IMR-90 (cell line): ENCODE measurements at regions not wholly inside any gene's neighbourhood (a gene's known extent, or its start where the extent isn't known, plus 50 kb on each side); places are given as distances from the start of the nearest gene placed in this dataset.

Experiments
- BHLHE40 ChIP-seq: fragments of 150-350 bp; IDR thresholded peaks from 2 replicates; pipeline ENCODE4 v1.6.1; 2016; ENCODE audit warnings: mild to moderate bottlenecking, low read depth, low read length
- CEBPB ChIP-seq: IDR thresholded peaks from 2 replicates; pipeline ENCODE4 v1.6.1; 2012; ENCODE audit warnings: low read depth, low read length, improper control_type of control experiment
- FOS ChIP-seq: fragments of 150-350 bp; IDR thresholded peaks from 2 replicates; pipeline ENCODE4 v1.6.1; 2016; ENCODE audit warnings: low read depth, low read length
- MAFK ChIP-seq: IDR thresholded peaks from 2 replicates; pipeline ENCODE4 v1.6.1; 2012; ENCODE audit warnings: low read depth, low read length, improper control_type of control experiment
- MAZ ChIP-seq: IDR thresholded peaks from 2 replicates; pipeline ENCODE4 v1.6.1; 2012; ENCODE audit warnings: low read depth, mild to moderate bottlenecking, low read length, improper control_type of control experiment, moderate library complexity, borderline replicate concordance
- MXI1 ChIP-seq: IDR thresholded peaks from 2 replicates; pipeline ENCODE4 v1.6.1; 2012; ENCODE audit warnings: low read depth, mild to moderate bottlenecking, low read length, moderate library complexity, borderline replicate concordance
- NFE2L2 ChIP-seq: fragments of 150-350 bp; IDR thresholded peaks from 2 replicates; pipeline ENCODE4 v1.6.1; 2016; ENCODE audit warnings: low read depth, mild to moderate bottlenecking, low read length
- POLR2A ChIP-seq: IDR thresholded peaks from 2 replicates; pipeline ENCODE4 v1.6.1; 2012; ENCODE audit warnings: mild to moderate bottlenecking, low read depth, low read length
- RAD21 ChIP-seq: IDR thresholded peaks from 2 replicates; pipeline ENCODE4 v1.6.1; 2012; ENCODE audit warnings: low read length, improper control_type of control experiment
- RCOR1 ChIP-seq: IDR thresholded peaks from 2 replicates; pipeline ENCODE4 v1.6.1; 2012; ENCODE audit warnings: mild to moderate bottlenecking, low read length, improper control_type of control experiment; ENCODE audit not compliant: insufficient replicate concordance
- RFX5 ChIP-seq: IDR thresholded peaks from 2 replicates; pipeline ENCODE4 v1.8.0; 2012; ENCODE audit warnings: low read depth, mild to moderate bottlenecking, low read length, moderate library complexity
- SMC3 ChIP-seq: fragments of 150-350 bp; IDR thresholded peaks from 2 replicates; pipeline ENCODE4 v1.6.1; 2016; ENCODE audit warnings: low read depth, mild to moderate bottlenecking, antibody characterized with exemption, low read length, moderate library complexity
- TF ChIP-seq, protein P1 (sequence below): conservative IDR thresholded peaks from 2 replicates; pipeline ENCODE4 v1.5.1; 2012; ENCODE audit warnings: mild to moderate bottlenecking, low read depth, low read length, improper control_type of control experiment
- TF ChIP-seq, protein P2 (sequence below): fragments of 150-350 bp; IDR thresholded peaks from 2 replicates; pipeline ENCODE4 v1.6.1; 2017; ENCODE audit warnings: mild to moderate bottlenecking, antibody characterized with exemption, low read length, low read depth

DNA sequence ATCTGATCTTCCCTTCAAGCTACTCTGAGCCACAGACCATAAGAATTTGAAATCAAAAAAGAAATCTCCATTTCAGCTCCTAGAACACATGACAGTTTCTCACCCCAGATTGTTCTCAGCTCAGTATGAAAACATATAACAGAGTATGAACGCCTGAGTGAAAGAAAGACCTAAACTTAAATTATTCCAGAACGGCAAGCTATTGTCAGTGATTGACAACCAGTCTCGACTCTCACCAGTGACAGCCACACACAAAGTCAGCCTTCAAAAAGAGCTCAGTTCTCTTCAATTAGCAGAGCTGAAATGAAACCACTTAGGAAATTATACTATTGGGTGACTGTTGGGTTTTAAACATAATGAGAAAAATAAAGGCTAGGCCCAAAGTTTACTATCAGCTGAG lies 312.8 kb downstream of the OMA1 start:
- TF ChIP-seq, protein P1, sequence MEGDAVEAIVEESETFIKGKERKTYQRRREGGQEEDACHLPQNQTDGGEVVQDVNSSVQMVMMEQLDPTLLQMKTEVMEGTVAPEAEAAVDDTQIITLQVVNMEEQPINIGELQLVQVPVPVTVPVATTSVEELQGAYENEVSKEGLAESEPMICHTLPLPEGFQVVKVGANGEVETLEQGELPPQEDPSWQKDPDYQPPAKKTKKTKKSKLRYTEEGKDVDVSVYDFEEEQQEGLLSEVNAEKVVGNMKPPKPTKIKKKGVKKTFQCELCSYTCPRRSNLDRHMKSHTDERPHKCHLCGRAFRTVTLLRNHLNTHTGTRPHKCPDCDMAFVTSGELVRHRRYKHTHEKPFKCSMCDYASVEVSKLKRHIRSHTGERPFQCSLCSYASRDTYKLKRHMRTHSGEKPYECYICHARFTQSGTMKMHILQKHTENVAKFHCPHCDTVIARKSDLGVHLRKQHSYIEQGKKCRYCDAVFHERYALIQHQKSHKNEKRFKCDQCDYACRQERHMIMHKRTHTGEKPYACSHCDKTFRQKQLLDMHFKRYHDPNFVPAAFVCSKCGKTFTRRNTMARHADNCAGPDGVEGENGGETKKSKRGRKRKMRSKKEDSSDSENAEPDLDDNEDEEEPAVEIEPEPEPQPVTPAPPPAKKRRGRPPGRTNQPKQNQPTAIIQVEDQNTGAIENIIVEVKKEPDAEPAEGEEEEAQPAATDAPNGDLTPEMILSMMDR, result no peak
- no peak for TF ChIP-seq MXI1
- no peak for TF ChIP-seq RCOR1
- no peak for TF ChIP-seq POLR2A
- TF ChIP-seq SMC3, result no peak
- TF ChIP-seq, protein P2, sequence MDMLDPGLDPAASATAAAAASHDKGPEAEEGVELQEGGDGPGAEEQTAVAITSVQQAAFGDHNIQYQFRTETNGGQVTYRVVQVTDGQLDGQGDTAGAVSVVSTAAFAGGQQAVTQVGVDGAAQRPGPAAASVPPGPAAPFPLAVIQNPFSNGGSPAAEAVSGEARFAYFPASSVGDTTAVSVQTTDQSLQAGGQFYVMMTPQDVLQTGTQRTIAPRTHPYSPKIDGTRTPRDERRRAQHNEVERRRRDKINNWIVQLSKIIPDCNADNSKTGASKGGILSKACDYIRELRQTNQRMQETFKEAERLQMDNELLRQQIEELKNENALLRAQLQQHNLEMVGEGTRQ, result no peak
- no peak for TF ChIP-seq FOS
- TF ChIP-seq RAD21, result no peak
- no peak for TF ChIP-seq RFX5
- TF ChIP-seq BHLHE40, result no peak
- TF ChIP-seq MAZ, result no peak
- TF ChIP-seq CEBPB, result no peak
- TF ChIP-seq MAFK, result no peak
- no peak for TF ChIP-seq NFE2L2
